Subcutaneous abdominal adipose tissue (tissue), 5 donors: ENCODE measurements at regions not wholly inside any gene's neighbourhood (a gene's known extent, or its start where the extent isn't known, plus 50 kb on each side); places are given as distances from the start of the nearest gene placed in this dataset.

Experiments
- H3K27ac ChIP-seq: one replicate; pipeline ENCODE4 v1.7.0; 2013; ENCODE audit warnings: low read depth, mild to moderate bottlenecking, inconsistent platforms, low read length, moderate library complexity
- H3K27me3 ChIP-seq, 5 donors: one replicate each; pipeline ENCODE4 v1.7.0; 2013; ENCODE audit warnings: low read length in 5 of 5, inconsistent platforms in 1 of 5; ENCODE audit not compliant: control insufficient read depth in 5 of 5, insufficient read depth in 4 of 5
- H3K36me3 ChIP-seq, 5 donors: one replicate each; pipeline ENCODE4 v1.7.0; 2013; ENCODE audit warnings: low read length in 5 of 5; ENCODE audit not compliant: control insufficient read depth in 5 of 5, insufficient read depth in 5 of 5
- H3K4me1 ChIP-seq, 5 donors: one replicate each; pipeline ENCODE4 v1.7.0; 2013; ENCODE audit warnings: low read length in 5 of 5, mild to moderate bottlenecking in 3 of 5, moderate library complexity in 1 of 5; ENCODE audit not compliant: control insufficient read depth in 5 of 5, insufficient read depth in 5 of 5
- H3K4me3 ChIP-seq, 5 donors: one replicate each; pipeline ENCODE4 v1.7.0; 2013; ENCODE audit warnings: low read length in 5 of 5, low read depth in 1 of 5
- H3K9ac ChIP-seq, 5 donors: one replicate each; pipeline ENCODE4 v1.7.0; 2013; ENCODE audit warnings: low read length in 5 of 5, mild to moderate bottlenecking in 4 of 5, moderate library complexity in 3 of 5
- H3K9me3 ChIP-seq, 5 donors: one replicate each; pipeline ENCODE4 v1.7.0; 2013; ENCODE audit warnings: low read length in 5 of 5; ENCODE audit not compliant: control insufficient read depth in 5 of 5
- donor health status: healthy.
- donor health status: healthy.
- donor health status: healthy.
- donor health status: healthy.
- donor health status: healthy.

GRCh38 chr17:12282056-12282455 lies 261.4 kb downstream of the MAP2K4 start:
- no peaks in the 10 kb centered on the region for H3K27me3 ChIP-seq

GRCh38 chr17:12287953-12288352 lies 267.3 kb downstream of the MAP2K4 start:
- no peak overlapping the region for H3K9ac ChIP-seq
- no peaks in the 10 kb centered on the region for H3K36me3 ChIP-seq
- no peaks in the 10 kb centered on the region for H3K4me1 ChIP-seq
- peaks cover 0 to 2% (median 0%) of the 10 kb centered on the region in 5 donors for H3K9me3 ChIP-seq
- no peak overlapping the region for H3K27ac ChIP-seq
- no peak overlapping the region for H3K4me3 ChIP-seq
- no peaks in the 10 kb centered on the region for H3K27me3 ChIP-seq

More at GRCh38 chr17:12282056-12282455, 261.4 kb downstream of the MAP2K4 start:
- H3K27ac ChIP-seq: no peak overlapping the region
- no peak overlapping the region for H3K9ac ChIP-seq
- H3K4me1 ChIP-seq: no peaks in the 10 kb centered on the region
- no peaks in the 10 kb centered on the region for H3K9me3 ChIP-seq
- H3K4me3 ChIP-seq: no peak overlapping the region
- H3K36me3 ChIP-seq: no peaks in the 10 kb centered on the region

- Histone ChIP-seq H3K9ac (no peak overlapping the region), H3K27me3 (no peaks in the 10 kb centered on the region), H3K36me3 (no peaks in the 10 kb centered on the region), H3K4me3 (no peak overlapping the region), H3K4me1 (no peaks in the 10 kb centered on the region), H3K27ac (no peak overlapping the region), H3K9me3 (peaks cover 0 to 2% (median 0%) of the 10 kb centered on the region in 5 donors)
Measured at GRCh38 chr17:12290207-12290606, 269.5 kb downstream of the MAP2K4 start.

GRCh38 chr17:12296209-12296625 lies 275.5 kb downstream of the MAP2K4 start:
- H3K36me3 ChIP-seq: no peaks in the 10 kb centered on the region
- no peak overlapping the region for H3K4me3 ChIP-seq
- H3K4me1 ChIP-seq: no peaks in the 10 kb centered on the region
- no peak overlapping the region for H3K27ac ChIP-seq
- H3K9me3 ChIP-seq: peaks cover 0 to under 1% (median 0%) of the 10 kb centered on the region in 5 donors
- no peak overlapping the region for H3K9ac ChIP-seq
- no peaks in the 10 kb centered on the region for H3K27me3 ChIP-seq

- Histone ChIP-seq H3K4me1 (no peaks in the 10 kb centered on the region), H3K36me3 (no peaks in the 10 kb centered on the region), H3K27me3 (no peaks in the 10 kb centered on the region), H3K4me3 (no peak overlapping the region), H3K27ac (no peak overlapping the region), H3K9me3 (peaks cover 0 to 3% (median 0%) of the 10 kb centered on the region in 5 donors), H3K9ac (no peak overlapping the region)
Measured at GRCh38 chr17:12301551-12301950, 280.9 kb downstream of the MAP2K4 start.

GRCh38 chr17:12302711-12303110 lies 282.0 kb downstream of the MAP2K4 start:
- H3K9ac ChIP-seq: no peak overlapping the region
- no peak overlapping the region for H3K4me3 ChIP-seq
- peaks cover 0 to 3% (median 0%) of the 10 kb centered on the region in 5 donors for H3K9me3 ChIP-seq
- no peaks in the 10 kb centered on the region for H3K27me3 ChIP-seq
- H3K27ac ChIP-seq: no peak overlapping the region
- no peaks in the 10 kb centered on the region for H3K4me1 ChIP-seq
- no peaks in the 10 kb centered on the region for H3K36me3 ChIP-seq

- no peaks in the 10 kb centered on the region for H3K4me1 ChIP-seq
- no peak overlapping the region for H3K27ac ChIP-seq
- H3K9ac ChIP-seq: no peak overlapping the region
- H3K36me3 ChIP-seq: no peaks in the 10 kb centered on the region
- peaks cover 0 to 9% (median 2%) of the 10 kb centered on the region in 5 donors for H3K9me3 ChIP-seq
- H3K4me3 ChIP-seq: no peak overlapping the region
- H3K27me3 ChIP-seq: peaks cover 0 to 4% (median 0%) of the 10 kb centered on the region in 5 donors
Measured at GRCh38 chr17:12310811-12311210, 290.1 kb downstream of the MAP2K4 start.

GRCh38 chr17:12312692-12313091 lies 292.0 kb downstream of the MAP2K4 start:
- Histone ChIP-seq H3K27me3 (peaks cover 0 to 8% (median 0%) of the 10 kb centered on the region in 5 donors), H3K36me3 (no peaks in the 10 kb centered on the region), H3K27ac (no peak overlapping the region), H3K9ac (no peak overlapping the region), H3K4me1 (no peaks in the 10 kb centered on the region), H3K4me3 (no peak overlapping the region), H3K9me3 (peaks cover 0 to 9% (median 2%) of the 10 kb centered on the region in 5 donors)

- no peak overlapping the region for H3K4me3 ChIP-seq
Measured at GRCh38 chr17:12313786-12314185, 293.1 kb downstream of the MAP2K4 start.

GRCh38 chr17:12316021-12316420 lies 295.3 kb downstream of the MAP2K4 start:
- Histone ChIP-seq H3K36me3 (no peaks in the 10 kb centered on the region), H3K27ac (no peak overlapping the region), H3K9me3 (peaks cover 0 to 9% (median 2%) of the 10 kb centered on the region in 5 donors), H3K27me3 (peaks cover 0 to 8% (median 0%) of the 10 kb centered on the region in 5 donors), H3K4me1 (peaks cover 0 to 11% (median 2%) of the 10 kb centered on the region in 5 donors), H3K4me3 (no peak overlapping the region), H3K9ac (no peak overlapping the region)

More at GRCh38 chr17:12313786-12314185, 293.1 kb downstream of the MAP2K4 start:
- Histone ChIP-seq H3K36me3 (no peaks in the 10 kb centered on the region), H3K9ac (no peak overlapping the region), H3K4me1 (peaks cover 0 to 7% (median 2%) of the 10 kb centered on the region in 5 donors), H3K9me3 (peaks cover 0 to 9% (median 2%) of the 10 kb centered on the region in 5 donors), H3K27me3 (peaks cover 0 to 8% (median 0%) of the 10 kb centered on the region in 5 donors), H3K27ac (no peak overlapping the region)
